AG04450 (cell line): ENCODE measurements at regions not wholly inside any gene's neighbourhood (a gene's known extent, or its start where the extent isn't known, plus 50 kb on each side); places are given as distances from the start of the nearest gene placed in this dataset.

Source experiments
- CTCF ChIA-PET: fragments of 300-600, 350-600 bp; formaldehyde crosslinking; extraction: SDS; loops from one replicate; lab custom pipeline; 2022; ENCODE audit warnings: antibody characterized with exemption, inconsistent platforms; lab: Charles Lee
- POLR2A ChIA-PET: fragments of 350-600 bp; formaldehyde crosslinking; extraction: SDS; loops from one replicate; lab custom pipeline; 2021; ENCODE audit warnings: antibody characterized with exemption, inconsistent platforms; lab: Yijun Ruan, JAX
- DNase-seq: peaks from one replicate; pipeline ENCODE4 v3.0.0-alpha.2; 2011; ENCODE audit warnings: low read depth, low spot score
- H3K27ac ChIP-seq: one replicate; pipeline ENCODE4 v1.5.1; 2012; ENCODE audit warnings: low read depth, low read length, control low read depth
- H3K27me3 ChIP-seq: one replicate; pipeline ENCODE4 v1.6.0; 2012; ENCODE audit warnings: low read length; ENCODE audit not compliant: control insufficient read depth, insufficient read depth
- H3K4me3 ChIP-seq: 2 replicates; pipeline ENCODE4 v1.5.1; 2011; ENCODE audit warnings: mild to moderate bottlenecking, low read depth, low read length, control low read depth
- H3K9me3 ChIP-seq: 2 replicates; pipeline ENCODE4 v1.5.1; 2012; ENCODE audit warnings: low read length; ENCODE audit not compliant: control insufficient read depth, insufficient read depth
- CTCF ChIP-seq: IDR thresholded peaks from 2 replicates; pipeline ENCODE4 v1.5.1; 2011; ENCODE audit warnings: low read depth, low read length, control low read depth, inconsistent platforms

DNA sequence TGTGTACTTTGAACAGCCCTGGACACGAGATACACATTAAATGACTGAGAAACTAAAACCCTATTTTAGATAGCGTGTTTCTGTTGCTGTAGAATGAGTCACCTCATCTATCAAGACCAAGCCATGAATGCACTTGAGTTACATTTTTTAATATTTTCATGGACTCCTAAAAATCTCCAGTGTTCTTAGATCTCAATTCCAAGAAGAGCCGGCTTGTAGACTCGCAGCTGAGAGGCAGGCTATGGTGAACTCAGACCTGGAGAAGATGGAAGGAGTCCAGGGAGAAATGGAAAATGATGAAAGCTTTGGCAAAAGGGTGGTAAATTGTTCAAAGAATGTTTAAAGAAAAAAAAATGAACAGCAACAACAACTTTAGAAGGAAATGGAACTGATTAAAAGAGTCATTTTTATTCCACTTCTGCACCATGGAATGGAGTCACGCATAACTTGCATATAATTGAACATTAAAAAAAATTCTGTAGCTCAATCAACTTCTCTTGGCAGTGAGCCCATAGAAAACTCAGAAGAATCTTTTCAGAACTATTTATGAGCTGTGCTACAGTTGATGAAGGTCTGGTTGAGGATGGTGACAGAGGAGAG lies 129.8 kb downstream of the MXRA5 start:
- Histone ChIP-seq H3K27me3 (no peaks in the 10 kb centered on the region), H3K27ac (no peak overlapping the region), H3K9me3 (no peaks in the 10 kb centered on the region), H3K4me3 (no peak overlapping the region)
- ChIA-PET CTCF (no interaction called here), POLR2A (no interaction called here)
- no peak for DNase-seq
- no peak for TF ChIP-seq CTCF

- H3K27ac ChIP-seq = no peak overlapping the region
- H3K9me3 ChIP-seq = no peaks in the 10 kb centered on the region
- TF ChIP-seq CTCF = no peak
- CTCF ChIA-PET = no interaction called here
- POLR2A ChIA-PET = no interaction called here
- H3K4me3 ChIP-seq = no peak overlapping the region
- H3K27me3 ChIP-seq = no peaks in the 10 kb centered on the region
- no peak for DNase-seq
Observed at GRCh38 chrX:3215249-3215648, 131.2 kb downstream of the MXRA5 start.

GRCh38 chrX:3206314-3206713 lies 140.1 kb downstream of the MXRA5 start:
- no peak for TF ChIP-seq CTCF
- ChIA-PET POLR2A (no interaction called here), CTCF (no interaction called here)
- Histone ChIP-seq H3K27me3 (no peaks in the 10 kb centered on the region), H3K9me3 (no peaks in the 10 kb centered on the region), H3K4me3 (no peak overlapping the region), H3K27ac (no peak overlapping the region)
- DNase-seq = no peak

DNA sequence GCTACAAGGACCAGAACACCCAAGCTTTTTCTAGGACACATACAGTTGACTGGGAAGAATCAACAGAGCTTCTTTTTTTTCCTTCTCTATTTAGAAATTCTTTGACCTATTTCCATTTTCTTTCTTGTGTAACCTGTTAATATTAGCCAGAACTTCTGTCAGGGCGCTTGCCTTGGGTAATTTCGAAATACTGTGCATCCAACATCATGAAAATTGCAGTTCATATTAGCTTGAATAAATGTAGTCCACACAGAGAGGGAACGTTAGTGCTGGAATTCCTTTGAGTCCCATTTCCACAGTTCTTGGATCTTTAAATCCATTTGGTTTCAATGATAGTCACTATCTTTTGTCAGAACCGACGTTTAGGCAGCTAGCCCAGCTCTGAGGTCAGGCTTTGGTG lies 141.8 kb downstream of the MXRA5 start:
- ChIA-PET POLR2A (no interaction called here), CTCF (no interaction called here)
- TF ChIP-seq CTCF = no peak
- Histone ChIP-seq H3K9me3 (no peaks in the 10 kb centered on the region), H3K4me3 (no peak overlapping the region), H3K27me3 (no peaks in the 10 kb centered on the region), H3K27ac (no peak overlapping the region)
- no peak for DNase-seq

GRCh38 chrX:3195845-3196244 lies 150.6 kb downstream of the MXRA5 start:
- Histone ChIP-seq H3K27me3 (no peaks in the 10 kb centered on the region), H3K27ac (no peak overlapping the region), H3K4me3 (no peak overlapping the region), H3K9me3 (no peaks in the 10 kb centered on the region)
- no peak for TF ChIP-seq CTCF
- CTCF ChIA-PET = no interaction called here
- POLR2A ChIA-PET = no interaction called here
- DNase-seq = no peak
